SW480 (cell line): ENCODE measurements at regions not wholly inside any gene's neighbourhood (a gene's known extent, or its start where the extent isn't known, plus 50 kb on each side); places are given as distances from the start of the nearest gene placed in this dataset.
A peak's percentile ranks its signal among the peaks of the same experiment; 100 is the strongest.
"Not testable (repeated sequence)": the region's sequence is repeated elsewhere in the genome, so short reads cannot be mapped to it uniquely, and the experiment has no call there.

ENCODE experiments used
- DNase-seq: peaks from one replicate; pipeline ENCODE4 v3.0.0-alpha.2; 2016; ENCODE audit warnings: low spot score

- no peak for DNase-seq
Measured at GRCh38 chr10:57689596-57690297, 577.9 kb downstream of the IPMK start.

GRCh38 chr10:57679916-57680315 lies 587.8 kb downstream of the IPMK start:
- no peak for DNase-seq

- DNase-seq = no peak
Measured at GRCh38 chr10:57675125-57675524, 592.6 kb downstream of the IPMK start.

GRCh38 chr10:57673446-57673960 lies 594.2 kb downstream of the IPMK start:
- no peak for DNase-seq

GRCh38 chr10:57664815-57665214 lies 602.9 kb downstream of the IPMK start:
- DNase-seq = no peak

- DNase-seq = no peak
Measured at GRCh38 chr10:57663401-57663800, 604.3 kb downstream of the IPMK start.

- no peak for DNase-seq
Measured at GRCh38 chr10:57661206-57661605, 606.5 kb downstream of the IPMK start.

- peak; percentile 50 for DNase-seq
Measured at GRCh38 chr10:57657164-57657765, 610.4 kb downstream of the IPMK start.

GRCh38 chr10:57654856-57655255 lies 612.8 kb downstream of the IPMK start:
- DNase-seq = no peak

GRCh38 chr10:57645108-57645507 lies 622.6 kb downstream of the IPMK start:
- not testable (repeated sequence) for DNase-seq

- no peak for DNase-seq
Measured at GRCh38 chr10:57638411-57638810, 629.3 kb downstream of the IPMK start.

- peak; percentile 2 for DNase-seq
Measured at GRCh38 chr10:57628592-57629284, 639.0 kb downstream of the IPMK start.

GRCh38 chr10:57627642-57628178 lies 640.0 kb downstream of the IPMK start:
- DNase-seq = no peak

GRCh38 chr10:57624856-57625592 lies 642.7 kb downstream of the IPMK start:
- DNase-seq = no peak

- no peak for DNase-seq
Measured at GRCh38 chr10:57624066-57624465, 643.6 kb downstream of the IPMK start.

- no peak for DNase-seq
Measured at GRCh38 chr10:57621466-57621865, 646.2 kb downstream of the IPMK start.

- no peak for DNase-seq
Measured at GRCh38 chr10:57605948-57606485, 661.7 kb downstream of the IPMK start.

- DNase-seq = no peak
Measured at GRCh38 chr10:57599440-57599839, 668.3 kb downstream of the IPMK start.

- peak; percentile 3 for DNase-seq
Measured at GRCh38 chr10:57593983-57594573, 673.6 kb downstream of the IPMK start.

- DNase-seq = peak; percentile 9
Measured at GRCh38 chr10:57579926-57580325, 687.8 kb downstream of the IPMK start.

GRCh38 chr10:57562211-57562610 lies 705.5 kb downstream of the IPMK start:
- DNase-seq = no peak
